HepG2 (cell line): ENCODE measurements at regions not wholly inside any gene's neighbourhood (a gene's known extent, or its start where the extent isn't known, plus 50 kb on each side); places are given as distances from the start of the nearest gene placed in this dataset.

Source experiments
- CEBPZ ChIP-seq: IDR thresholded peaks from 2 replicates; pipeline ENCODE4 v1.6.1; 2012; ENCODE audit warnings: low read length, improper control_type of control experiment
- MAX ChIP-seq: IDR thresholded peaks from 2 replicates; pipeline ENCODE4 v1.6.1; 2012; ENCODE audit warnings: inconsistent platforms
- MEF2D ChIP-seq: sonication (generic); formaldehyde crosslinking; IDR thresholded peaks from 2 replicates; pipeline ENCODE4 v1.5.1; 2020; ENCODE audit warnings: mild to moderate bottlenecking, missing genetic modification reagents
- NFYB ChIP-seq: sonication (generic); formaldehyde crosslinking; IDR thresholded peaks from 2 replicates; pipeline ENCODE4 v1.4.0; 2020; ENCODE audit warnings: missing genetic modification reagents
- SMC3 ChIP-seq: IDR thresholded peaks from 2 replicates; pipeline ENCODE4 v1.6.1; 2011; ENCODE audit warnings: low read length, improper control_type of control experiment
- TAF15 ChIP-seq: fragments of 200-400 bp; formaldehyde crosslinking; IDR thresholded peaks from one replicate; pipeline ENCODE4 v1.6.1; 2018; ENCODE audit warnings: mild to moderate bottlenecking, low read depth, low read length; ENCODE audit not compliant: poor library complexity, severe bottlenecking
- ZNF709 ChIP-seq: sonication (generic); formaldehyde crosslinking; IDR thresholded peaks from 2 replicates; pipeline ENCODE4 v1.5.0; 2020; ENCODE audit warnings: mild to moderate bottlenecking, missing genetic modification reagents
- TF ChIP-seq, protein P1 (sequence below): sonication (generic); formaldehyde crosslinking; IDR thresholded peaks from 2 replicates; pipeline ENCODE4 v1.5.0; 2020; ENCODE audit warnings: missing genetic modification reagents
- TF ChIP-seq, protein P2 (sequence below): sonication (generic); formaldehyde crosslinking; IDR thresholded peaks from 2 replicates; pipeline ENCODE4 v1.5.0; 2020; ENCODE audit warnings: mild to moderate bottlenecking, missing genetic modification reagents, moderate library complexity

- TF ChIP-seq, protein P1, sequence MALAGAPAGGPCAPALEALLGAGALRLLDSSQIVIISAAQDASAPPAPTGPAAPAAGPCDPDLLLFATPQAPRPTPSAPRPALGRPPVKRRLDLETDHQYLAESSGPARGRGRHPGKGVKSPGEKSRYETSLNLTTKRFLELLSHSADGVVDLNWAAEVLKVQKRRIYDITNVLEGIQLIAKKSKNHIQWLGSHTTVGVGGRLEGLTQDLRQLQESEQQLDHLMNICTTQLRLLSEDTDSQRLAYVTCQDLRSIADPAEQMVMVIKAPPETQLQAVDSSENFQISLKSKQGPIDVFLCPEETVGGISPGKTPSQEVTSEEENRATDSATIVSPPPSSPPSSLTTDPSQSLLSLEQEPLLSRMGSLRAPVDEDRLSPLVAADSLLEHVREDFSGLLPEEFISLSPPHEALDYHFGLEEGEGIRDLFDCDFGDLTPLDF (CRISPR knock-in tag), result no peak
- TF ChIP-seq ZNF709 (CRISPR knock-in tag) (no peak), MEF2D (CRISPR knock-in tag) (no peak), TAF15 (no peak), NFYB (CRISPR knock-in tag) (no peak), SMC3 (no peak), MAX (no peak), CEBPZ (no peak)
- TF ChIP-seq, protein P2, sequence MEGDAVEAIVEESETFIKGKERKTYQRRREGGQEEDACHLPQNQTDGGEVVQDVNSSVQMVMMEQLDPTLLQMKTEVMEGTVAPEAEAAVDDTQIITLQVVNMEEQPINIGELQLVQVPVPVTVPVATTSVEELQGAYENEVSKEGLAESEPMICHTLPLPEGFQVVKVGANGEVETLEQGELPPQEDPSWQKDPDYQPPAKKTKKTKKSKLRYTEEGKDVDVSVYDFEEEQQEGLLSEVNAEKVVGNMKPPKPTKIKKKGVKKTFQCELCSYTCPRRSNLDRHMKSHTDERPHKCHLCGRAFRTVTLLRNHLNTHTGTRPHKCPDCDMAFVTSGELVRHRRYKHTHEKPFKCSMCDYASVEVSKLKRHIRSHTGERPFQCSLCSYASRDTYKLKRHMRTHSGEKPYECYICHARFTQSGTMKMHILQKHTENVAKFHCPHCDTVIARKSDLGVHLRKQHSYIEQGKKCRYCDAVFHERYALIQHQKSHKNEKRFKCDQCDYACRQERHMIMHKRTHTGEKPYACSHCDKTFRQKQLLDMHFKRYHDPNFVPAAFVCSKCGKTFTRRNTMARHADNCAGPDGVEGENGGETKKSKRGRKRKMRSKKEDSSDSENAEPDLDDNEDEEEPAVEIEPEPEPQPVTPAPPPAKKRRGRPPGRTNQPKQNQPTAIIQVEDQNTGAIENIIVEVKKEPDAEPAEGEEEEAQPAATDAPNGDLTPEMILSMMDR, result no peak
These were observed 66.5 kb upstream of the STC2 start for GRCh38 chr5:173394701-173395100.
